ENCODE measurements at regions not wholly inside any gene's neighbourhood (a gene's known extent, or its start where the extent isn't known, plus 50 kb on each side); places are given as distances from the start of the nearest gene placed in this dataset.

DNA sequence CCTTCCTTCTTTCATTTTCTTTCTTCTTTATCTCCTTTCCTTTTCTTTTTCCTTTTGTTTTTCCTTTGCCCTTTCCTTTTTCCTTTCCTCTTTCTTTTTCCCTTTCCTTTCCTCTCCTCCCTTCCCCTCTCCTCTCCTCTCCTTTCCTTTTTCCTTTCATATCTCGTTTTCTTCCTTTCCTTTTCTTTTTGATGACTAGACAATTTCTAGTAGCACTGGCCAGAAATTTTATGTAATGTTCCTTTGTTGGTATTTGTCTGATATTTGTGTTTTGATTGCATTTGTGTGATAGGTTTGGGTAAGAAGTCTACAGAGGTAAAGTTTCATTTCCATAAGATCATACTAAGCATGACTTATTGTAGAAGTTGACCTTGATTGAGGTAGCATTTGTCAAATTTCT lies 1722.9 kb upstream of the IGFBP7 start:
- TF ChIP-seq POLR2AphosphoS5 (IDR thresholded peaks at IDR 0.05): no peak
- TF ChIP-seq, protein P1, sequence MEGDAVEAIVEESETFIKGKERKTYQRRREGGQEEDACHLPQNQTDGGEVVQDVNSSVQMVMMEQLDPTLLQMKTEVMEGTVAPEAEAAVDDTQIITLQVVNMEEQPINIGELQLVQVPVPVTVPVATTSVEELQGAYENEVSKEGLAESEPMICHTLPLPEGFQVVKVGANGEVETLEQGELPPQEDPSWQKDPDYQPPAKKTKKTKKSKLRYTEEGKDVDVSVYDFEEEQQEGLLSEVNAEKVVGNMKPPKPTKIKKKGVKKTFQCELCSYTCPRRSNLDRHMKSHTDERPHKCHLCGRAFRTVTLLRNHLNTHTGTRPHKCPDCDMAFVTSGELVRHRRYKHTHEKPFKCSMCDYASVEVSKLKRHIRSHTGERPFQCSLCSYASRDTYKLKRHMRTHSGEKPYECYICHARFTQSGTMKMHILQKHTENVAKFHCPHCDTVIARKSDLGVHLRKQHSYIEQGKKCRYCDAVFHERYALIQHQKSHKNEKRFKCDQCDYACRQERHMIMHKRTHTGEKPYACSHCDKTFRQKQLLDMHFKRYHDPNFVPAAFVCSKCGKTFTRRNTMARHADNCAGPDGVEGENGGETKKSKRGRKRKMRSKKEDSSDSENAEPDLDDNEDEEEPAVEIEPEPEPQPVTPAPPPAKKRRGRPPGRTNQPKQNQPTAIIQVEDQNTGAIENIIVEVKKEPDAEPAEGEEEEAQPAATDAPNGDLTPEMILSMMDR (IDR thresholded peaks at IDR 0.05 in 8 of 11, conservative IDR thresholded peaks at IDR 0.05 in 3 of 11): no peak

Data from spleen (tissue), 7 donors.